Skeletal muscle satellite cell (primary cell): ENCODE measurements at regions not wholly inside any gene's neighbourhood (a gene's known extent, or its start where the extent isn't known, plus 50 kb on each side); places are given as distances from the start of the nearest gene placed in this dataset.
A peak's percentile ranks its signal among the peaks of the same experiment; 100 is the strongest.

Source experiments
- H3K27me3 ChIP-seq: 2 replicates; pipeline ENCODE4 v1.7.0; 2013; ENCODE audit warnings: low read length; ENCODE audit not compliant: control insufficient read depth, insufficient read depth
- H3K36me3 ChIP-seq: 2 replicates; pipeline ENCODE4 v1.7.0; 2013; ENCODE audit warnings: mild to moderate bottlenecking, control low read depth, low read length; ENCODE audit not compliant: insufficient read depth
- H3K4me1 ChIP-seq: 2 replicates; pipeline ENCODE4 v1.7.0; 2013; ENCODE audit warnings: low read length; ENCODE audit not compliant: control insufficient read depth, insufficient read depth
- H3K4me2 ChIP-seq: 2 replicates; pipeline ENCODE4 v1.7.0; 2013; ENCODE audit warnings: mild to moderate bottlenecking, low read length
- H3K4me3 ChIP-seq: 2 replicates; pipeline ENCODE4 v1.7.0; 2013; ENCODE audit warnings: low read length
- H3K9ac ChIP-seq: 2 replicates; pipeline ENCODE4 v1.7.0; 2013; ENCODE audit warnings: mild to moderate bottlenecking, low read depth, low read length, moderate library complexity
- H3K9me3 ChIP-seq: replicated peaks from 2 replicates; pipeline ENCODE4 v1.7.0; 2013; ENCODE audit warnings: mild to moderate bottlenecking, control low read depth, low read length

GRCh38 chr2:120575966-120576365 is 159.7 kb upstream of the GLI2 start:
- no peak overlapping the region for H3K9ac ChIP-seq
- H3K4me3 ChIP-seq, result no peak overlapping the region
- no peaks in the 10 kb centered on the region for H3K27me3 ChIP-seq
- H3K9me3 ChIP-seq, result no peaks in the 10 kb centered on the region
- no peaks in the 10 kb centered on the region for H3K36me3 ChIP-seq
- peaks cover 7% of the 10 kb centered on the region for H3K4me1 ChIP-seq
- H3K4me2 ChIP-seq, result no peak overlapping the region

- peak overlapping the region; percentile 77 for H3K4me2 ChIP-seq
- no peaks in the 10 kb centered on the region for H3K36me3 ChIP-seq
- peak overlapping the region; percentile 72 for H3K9ac ChIP-seq
- H3K9me3 ChIP-seq, result no peaks in the 10 kb centered on the region
- peaks cover 7% of the 10 kb centered on the region for H3K4me1 ChIP-seq
- peak overlapping the region; percentile 56 for H3K4me3 ChIP-seq
- H3K27me3 ChIP-seq, result no peaks in the 10 kb centered on the region
Measured at GRCh38 chr2:120576509-120577474, 158.9 kb upstream of the GLI2 start.

- no peak overlapping the region for H3K4me2 ChIP-seq
- peaks cover under 1% of the 10 kb centered on the region for H3K9me3 ChIP-seq
- H3K4me3 ChIP-seq, result no peak overlapping the region
- no peaks in the 10 kb centered on the region for H3K27me3 ChIP-seq
- no peak overlapping the region for H3K9ac ChIP-seq
- H3K36me3 ChIP-seq, result no peaks in the 10 kb centered on the region
- H3K4me1 ChIP-seq, result peaks cover 7% of the 10 kb centered on the region
Measured at GRCh38 chr2:120577721-120578295, 157.9 kb upstream of the GLI2 start.

- H3K9ac ChIP-seq, result no peak overlapping the region
- no peak overlapping the region for H3K4me3 ChIP-seq
- peaks cover 7% of the 10 kb centered on the region for H3K4me1 ChIP-seq
- no peaks in the 10 kb centered on the region for H3K36me3 ChIP-seq
- peaks cover 4% of the 10 kb centered on the region for H3K9me3 ChIP-seq
- no peaks in the 10 kb centered on the region for H3K27me3 ChIP-seq
- H3K4me2 ChIP-seq, result no peak overlapping the region
Measured at GRCh38 chr2:120578576-120579352, 156.9 kb upstream of the GLI2 start.

- Histone ChIP-seq H3K4me1 (peaks cover 7% of the 10 kb centered on the region), H3K36me3 (no peaks in the 10 kb centered on the region), H3K27me3 (no peaks in the 10 kb centered on the region)
Measured at GRCh38 chr2:120579916-120580685, 155.6 kb upstream of the GLI2 start.

GRCh38 chr2:120580709-120581108 is 155.0 kb upstream of the GLI2 start:
- Histone ChIP-seq H3K4me3 (no peak overlapping the region), H3K4me2 (no peak overlapping the region), H3K9me3 (peaks cover 10% of the 10 kb centered on the region), H3K36me3 (no peaks in the 10 kb centered on the region), H3K27me3 (no peaks in the 10 kb centered on the region), H3K9ac (no peak overlapping the region), H3K4me1 (peaks cover 7% of the 10 kb centered on the region)

More at GRCh38 chr2:120579916-120580685, 155.6 kb upstream of the GLI2 start:
- no peak overlapping the region for H3K4me2 ChIP-seq
- H3K9ac ChIP-seq, result no peak overlapping the region
- peaks cover 4% of the 10 kb centered on the region for H3K9me3 ChIP-seq
- H3K4me3 ChIP-seq, result no peak overlapping the region

GRCh38 chr2:120583121-120583520 is 152.5 kb upstream of the GLI2 start:
- H3K4me3 ChIP-seq, result no peak overlapping the region

GRCh38 chr2:120583851-120584570 is 151.7 kb upstream of the GLI2 start:
- Histone ChIP-seq H3K9me3 (peaks cover 11% of the 10 kb centered on the region), H3K9ac (no peak overlapping the region), H3K4me1 (peaks cover 5% of the 10 kb centered on the region), H3K4me2 (no peak overlapping the region), H3K4me3 (no peak overlapping the region), H3K36me3 (no peaks in the 10 kb centered on the region), H3K27me3 (no peaks in the 10 kb centered on the region)

More at GRCh38 chr2:120583121-120583520, 152.5 kb upstream of the GLI2 start:
- H3K4me2 ChIP-seq, result no peak overlapping the region
- H3K36me3 ChIP-seq, result no peaks in the 10 kb centered on the region
- no peak overlapping the region for H3K9ac ChIP-seq
- H3K27me3 ChIP-seq, result no peaks in the 10 kb centered on the region
- H3K9me3 ChIP-seq, result peaks cover 11% of the 10 kb centered on the region
- H3K4me1 ChIP-seq, result no peaks in the 10 kb centered on the region

GRCh38 chr2:120586507-120587278 is 149.0 kb upstream of the GLI2 start:
- Histone ChIP-seq H3K4me1 (peaks cover 29% of the 10 kb centered on the region), H3K9me3 (peaks cover 11% of the 10 kb centered on the region), H3K4me2 (no peak overlapping the region), H3K4me3 (no peak overlapping the region), H3K27me3 (no peaks in the 10 kb centered on the region), H3K9ac (no peak overlapping the region), H3K36me3 (no peaks in the 10 kb centered on the region)
